ACC112 (cell line): ENCODE measurements at regions not wholly inside any gene's neighbourhood (a gene's known extent, or its start where the extent isn't known, plus 50 kb on each side); places are given as distances from the start of the nearest gene placed in this dataset.
"Not testable (repeated sequence)": the region's sequence is repeated elsewhere in the genome, so short reads cannot be mapped to it uniquely, and the experiment has no call there.

Experiments
- H2AFZ ChIP-seq: fragments of 200-600 bp; sonication (generic); one replicate; pipeline ENCODE4 v1.6.0; 2017; ENCODE audit warnings: antibody characterized with exemption, low read length; ENCODE audit not compliant: unreplicated experiment
- H3K27ac ChIP-seq: fragments of 200-600 bp; sonication (generic); 2 replicates; pipeline ENCODE4 v1.5.1; 2014; ENCODE audit warnings: low read depth, mild to moderate bottlenecking, antibody characterized with exemption, low read length, moderate library complexity
- H3K27me3 ChIP-seq: fragments of 200-600 bp; sonication (generic); 2 replicates; pipeline ENCODE4 v1.6.1; 2014; ENCODE audit warnings: mild to moderate bottlenecking, antibody characterized with exemption, low read length, moderate library complexity, mixed read lengths; ENCODE audit not compliant: insufficient read depth
- H3K36me3 ChIP-seq: fragments of 200-600 bp; sonication (generic); 2 replicates; pipeline ENCODE4 v1.6.1; 2016; ENCODE audit warnings: mild to moderate bottlenecking, antibody characterized with exemption, low read length, moderate library complexity, mixed read lengths; ENCODE audit not compliant: insufficient read depth
- H3K4me1 ChIP-seq: fragments of 200-600 bp; sonication (generic); one replicate; pipeline ENCODE4 v1.6.1; 2016; ENCODE audit warnings: low read length, mixed read lengths; ENCODE audit not compliant: insufficient read depth, unreplicated experiment, control insufficient read depth
- H3K4me3 ChIP-seq: fragments of 200-600 bp; sonication (generic); 2 replicates; pipeline ENCODE4 v1.5.1; 2014; ENCODE audit warnings: mild to moderate bottlenecking, low read depth, low read length
- H3K79me2 ChIP-seq: fragments of 200-600 bp; sonication (generic); one replicate; pipeline ENCODE4 v1.6.0; 2016; ENCODE audit warnings: low read length; ENCODE audit not compliant: control insufficient read depth, unreplicated experiment, insufficient read depth

GRCh38 chr9:97791542-97791941, 61.5 kb upstream of the FOXE1 start:
- peaks cover 72% of the 10 kb centered on the region for H3K27me3 ChIP-seq
- no peaks in the 10 kb centered on the region for H3K36me3 ChIP-seq
- H3K79me2 ChIP-seq: no peaks in the 10 kb centered on the region
- no peak overlapping the region for H2AFZ ChIP-seq
- H3K27ac ChIP-seq: no peak overlapping the region
- H3K4me1 ChIP-seq: no peaks in the 10 kb centered on the region
- H3K4me3 ChIP-seq: no peak overlapping the region

- Histone ChIP-seq H3K79me2 (no peaks in the 10 kb centered on the region), H3K27ac (no peak overlapping the region), H3K4me1 (no peaks in the 10 kb centered on the region), H3K27me3 (peaks cover 60% of the 10 kb centered on the region), H3K4me3 (no peak overlapping the region), H3K36me3 (no peaks in the 10 kb centered on the region), H2AFZ (no peak overlapping the region)
Observed at GRCh38 chr9:97793067-97793466, 60.0 kb upstream of the FOXE1 start.

- H3K4me3 ChIP-seq: no peak overlapping the region
- H2AFZ ChIP-seq: no peak overlapping the region
- H3K79me2 ChIP-seq: no peaks in the 10 kb centered on the region
- H3K27ac ChIP-seq: no peak overlapping the region
- H3K27me3 ChIP-seq: peaks cover 44% of the 10 kb centered on the region
- no peaks in the 10 kb centered on the region for H3K36me3 ChIP-seq
- no peaks in the 10 kb centered on the region for H3K4me1 ChIP-seq
Observed at GRCh38 chr9:97794666-97795065, 58.4 kb upstream of the FOXE1 start.

GRCh38 chr9:97796176-97796575, 56.9 kb upstream of the FOXE1 start:
- not testable (repeated sequence) for H3K4me3 ChIP-seq, H3K27ac ChIP-seq, H3K4me1 ChIP-seq, H2AFZ ChIP-seq, H3K79me2 ChIP-seq, H3K36me3 ChIP-seq
- peaks cover 29% of the 10 kb centered on the region for H3K27me3 ChIP-seq

- H3K36me3 ChIP-seq: no peaks in the 10 kb centered on the region
- H3K27ac ChIP-seq: no peak overlapping the region
- H3K27me3 ChIP-seq: peaks cover 21% of the 10 kb centered on the region
- peaks cover 7% of the 10 kb centered on the region for H3K4me1 ChIP-seq
- H2AFZ ChIP-seq: no peak overlapping the region
- H3K79me2 ChIP-seq: no peaks in the 10 kb centered on the region
- H3K4me3 ChIP-seq: no peak overlapping the region
Observed at GRCh38 chr9:97801180-97801579, 51.8 kb upstream of the FOXE1 start.

GRCh38 chr9:97802276-97802675, 50.8 kb upstream of the FOXE1 start:
- Histone ChIP-seq H3K27me3 (peaks cover 30% of the 10 kb centered on the region), H3K79me2 (no peaks in the 10 kb centered on the region), H3K4me1 (peaks cover 7% of the 10 kb centered on the region), H3K36me3 (no peaks in the 10 kb centered on the region), H3K27ac (no peak overlapping the region), H3K4me3 (no peak overlapping the region), H2AFZ (no peak overlapping the region)

- peaks cover 7% of the 10 kb centered on the region for H3K4me1 ChIP-seq
- no peaks in the 10 kb centered on the region for H3K36me3 ChIP-seq
- no peak overlapping the region for H3K27ac ChIP-seq
- peak overlapping the region; percentile 78 for H3K4me3 ChIP-seq
- H3K79me2 ChIP-seq: no peaks in the 10 kb centered on the region
- peaks cover 39% of the 10 kb centered on the region for H3K27me3 ChIP-seq
- peak overlapping the region; percentile 49 for H2AFZ ChIP-seq
Observed at GRCh38 chr9:97803167-97804058, 49.6 kb upstream of the FOXE1 start.
